NB4 (cell line): ENCODE measurements at regions not wholly inside any gene's neighbourhood (a gene's known extent, or its start where the extent isn't known, plus 50 kb on each side); places are given as distances from the start of the nearest gene placed in this dataset.

ENCODE experiments used
- DNase-seq: peaks from one replicate; pipeline ENCODE4 v3.0.0; 2010; ENCODE audit warnings: low read depth
- H3K4me3 ChIP-seq: one replicate; pipeline ENCODE4 v1.5.1; 2011; ENCODE audit warnings: mild to moderate bottlenecking, low read depth, low read length, moderate library complexity
- CTCF ChIP-seq: IDR thresholded peaks from one replicate; pipeline ENCODE4 v1.5.1; 2012; ENCODE audit warnings: low read depth, low read length
- MAX ChIP-seq: IDR thresholded peaks from 2 replicates; pipeline ENCODE4 v1.6.1; 2011; ENCODE audit warnings: low read depth, low read length
- MYC ChIP-seq: IDR thresholded peaks from 2 replicates; pipeline ENCODE4 v1.6.1; 2011; ENCODE audit warnings: low read depth, low read length
- POLR2A ChIP-seq: IDR thresholded peaks from 2 replicates; pipeline ENCODE4 v1.6.1; 2011; ENCODE audit warnings: mild to moderate bottlenecking; ENCODE audit not compliant: insufficient read length; ENCODE audit errors: extremely low read depth

GRCh38 chr14:35221462-35221861 lies 70.7 kb upstream of the PSMA6 start:
- TF ChIP-seq CTCF = no peak
- TF ChIP-seq MAX = no peak
- TF ChIP-seq POLR2A = no peak
- no peak for TF ChIP-seq MYC
- no peak for DNase-seq

GRCh38 chr14:35222324-35222723 lies 69.9 kb upstream of the PSMA6 start:
- no peak for DNase-seq
- no peak overlapping the region for H3K4me3 ChIP-seq
- TF ChIP-seq CTCF (no peak), MYC (no peak), MAX (no peak), POLR2A (no peak)

More at GRCh38 chr14:35221462-35221861, 70.7 kb upstream of the PSMA6 start:
- H3K4me3 ChIP-seq = no peak overlapping the region

GRCh38 chr14:35222872-35223466 lies 69.2 kb upstream of the PSMA6 start:
- no peak overlapping the region for H3K4me3 ChIP-seq
- TF ChIP-seq POLR2A (no peak), MAX (no peak), MYC (no peak), CTCF (no peak)
- DNase-seq = peak; percentile 7

GRCh38 chr14:35223927-35224326 lies 68.3 kb upstream of the PSMA6 start:
- no peak for TF ChIP-seq CTCF
- TF ChIP-seq MAX = no peak
- no peak for TF ChIP-seq POLR2A
- no peak overlapping the region for H3K4me3 ChIP-seq
- DNase-seq = no peak

GRCh38 chr14:35224615-35225014 lies 67.6 kb upstream of the PSMA6 start:
- DNase-seq = no peak
- TF ChIP-seq MAX = no peak
- no peak for TF ChIP-seq POLR2A
- no peak for TF ChIP-seq MYC
- TF ChIP-seq CTCF = no peak
- H3K4me3 ChIP-seq = no peak overlapping the region

- TF ChIP-seq MAX (no peak), CTCF (peak; percentile 6), MYC (no peak), POLR2A (no peak)
- peak; percentile 51 for DNase-seq
- H3K4me3 ChIP-seq = no peak overlapping the region
Measured at GRCh38 chr14:35229084-35229791, 62.9 kb upstream of the PSMA6 start.
